ENCODE measurements at regions not wholly inside any gene's neighbourhood (a gene's known extent, or its start where the extent isn't known, plus 50 kb on each side); places are given as distances from the start of the nearest gene placed in this dataset.
"Not testable (repeated sequence)": the region's sequence is repeated elsewhere in the genome, so short reads cannot be mapped to it uniquely, and the experiment has no call there.

GRCh38 chrX:39043838-39044550, 242.7 kb downstream of the MID1IP1 start:
- no peak for DNase-seq (ENCODE audit: low read depth, low spot score)

- no peak for DNase-seq (ENCODE audit: low read depth, low spot score)
Measured at GRCh38 chrX:39047174-39047573, 245.9 kb downstream of the MID1IP1 start.

GRCh38 chrX:39049975-39050374, 248.7 kb downstream of the MID1IP1 start:
- no peak for DNase-seq (ENCODE audit: low read depth, low spot score)

GRCh38 chrX:39050427-39050826, 249.2 kb downstream of the MID1IP1 start:
- DNase-seq (ENCODE audit: low read depth, low spot score) = no peak

GRCh38 chrX:39052751-39053150, 251.5 kb downstream of the MID1IP1 start:
- DNase-seq (ENCODE audit: low read depth, low spot score) = no peak

GRCh38 chrX:39058724-39059123, 257.5 kb downstream of the MID1IP1 start:
- DNase-seq (ENCODE audit: low read depth, low spot score) = no peak

- no peak for DNase-seq (ENCODE audit: low read depth, low spot score)
Measured at GRCh38 chrX:39059866-39060265, 258.6 kb downstream of the MID1IP1 start.

- DNase-seq (ENCODE audit: low read depth, low spot score) = no peak
Measured at GRCh38 chrX:39063037-39063436, 261.8 kb downstream of the MID1IP1 start.

- no peak for DNase-seq (ENCODE audit: low read depth, low spot score)
Measured at GRCh38 chrX:39063702-39064101, 262.4 kb downstream of the MID1IP1 start.

GRCh38 chrX:39065051-39065871, 264.0 kb downstream of the MID1IP1 start:
- no peak for DNase-seq (ENCODE audit: low read depth, low spot score)

GRCh38 chrX:39067866-39068265, 266.6 kb downstream of the MID1IP1 start:
- no peak for DNase-seq (ENCODE audit: low read depth, low spot score)

GRCh38 chrX:39068634-39069033, 267.4 kb downstream of the MID1IP1 start:
- DNase-seq (ENCODE audit: low read depth, low spot score) = not testable (repeated sequence)

GRCh38 chrX:39070009-39070408, 268.8 kb downstream of the MID1IP1 start:
- DNase-seq (ENCODE audit: low read depth, low spot score) = no peak

GRCh38 chrX:39073131-39073530, 271.9 kb downstream of the MID1IP1 start:
- DNase-seq (ENCODE audit: low read depth, low spot score) = no peak

GRCh38 chrX:39096599-39096998, 295.3 kb downstream of the MID1IP1 start:
- no peak for DNase-seq (ENCODE audit: low read depth, low spot score)

GRCh38 chrX:39104745-39105144, 303.5 kb downstream of the MID1IP1 start:
- DNase-seq (ENCODE audit: low read depth, low spot score) = no peak

GRCh38 chrX:39112143-39112542, 310.9 kb downstream of the MID1IP1 start:
- DNase-seq (ENCODE audit: low read depth, low spot score) = no peak

- no peak for DNase-seq (ENCODE audit: low read depth, low spot score)
Measured at GRCh38 chrX:39115166-39115565, 313.9 kb downstream of the MID1IP1 start.

- no peak for DNase-seq (ENCODE audit: low read depth, low spot score)
Measured at GRCh38 chrX:39117101-39117500, 315.8 kb downstream of the MID1IP1 start.

- no peak for DNase-seq (ENCODE audit: low read depth, low spot score)
Measured at GRCh38 chrX:39121903-39122302, 320.6 kb downstream of the MID1IP1 start.

- DNase-seq (ENCODE audit: low read depth, low spot score) = no peak
Measured at GRCh38 chrX:39125834-39126233, 324.6 kb downstream of the MID1IP1 start.

- no peak for DNase-seq (ENCODE audit: low read depth, low spot score)
Measured at GRCh38 chrX:39133971-39134370, 332.7 kb downstream of the MID1IP1 start.

GRCh38 chrX:39137363-39137954, 336.2 kb downstream of the MID1IP1 start:
- no peak for DNase-seq (ENCODE audit: low read depth, low spot score)

Measured in brain pericyte (primary cell).